Erythroblast (primary cell): ENCODE measurements at regions not wholly inside any gene's neighbourhood (a gene's known extent, or its start where the extent isn't known, plus 50 kb on each side); places are given as distances from the start of the nearest gene placed in this dataset.

Source experiments
- DNase-seq, 2 experiments: peaks; one replicate each; lab custom pipeline; 2025; lab: John Stamatoyannopoulos, UW
- GATA1 ChIP-seq: IDR thresholded peaks from 2 replicates; pipeline ENCODE4 v1.6.1; 2011; ENCODE audit warnings: low read depth, mild to moderate bottlenecking, control low read depth, low read length, moderate library complexity
- POLR2A ChIP-seq: IDR thresholded peaks from 2 replicates; pipeline ENCODE4 v1.6.1; 2011; ENCODE audit warnings: mild to moderate bottlenecking, low read length

- peak in 1 of 2 experiments; percentile 21 for DNase-seq
- TF ChIP-seq POLR2A = no peak
- no peak for TF ChIP-seq GATA1
These were observed 275.1 kb upstream of the RASGEF1B start for GRCh38 chr4:81746773-81747172.

GRCh38 chr4:81746071-81746470 lies 274.4 kb upstream of the RASGEF1B start:
- DNase-seq = no peak
- TF ChIP-seq POLR2A = no peak
- no peak for TF ChIP-seq GATA1

- DNase-seq = no peak
- no peak for TF ChIP-seq GATA1
These were observed 273.3 kb upstream of the RASGEF1B start for GRCh38 chr4:81745050-81745449.

GRCh38 chr4:81743731-81744435 lies 272.2 kb upstream of the RASGEF1B start:
- no peak for DNase-seq
- TF ChIP-seq POLR2A = no peak
- no peak for TF ChIP-seq GATA1

- TF ChIP-seq GATA1 (no peak), POLR2A (no peak)
- DNase-seq = no peak
These were observed 268.8 kb upstream of the RASGEF1B start for GRCh38 chr4:81740487-81740886.

GRCh38 chr4:81738891-81739290 lies 267.2 kb upstream of the RASGEF1B start:
- TF ChIP-seq GATA1 (no peak), POLR2A (no peak)
- no peak for DNase-seq

- TF ChIP-seq GATA1 = no peak
- no peak for TF ChIP-seq POLR2A
- DNase-seq = no peak
These were observed 266.3 kb upstream of the RASGEF1B start for GRCh38 chr4:81737865-81738559.

- no peak for TF ChIP-seq POLR2A
- no peak for TF ChIP-seq GATA1
These were observed 264.6 kb upstream of the RASGEF1B start for GRCh38 chr4:81736324-81736723.

GRCh38 chr4:81732980-81733379 lies 261.3 kb upstream of the RASGEF1B start:
- TF ChIP-seq GATA1 = no peak
- TF ChIP-seq POLR2A = no peak
- DNase-seq = no peak

More at GRCh38 chr4:81736324-81736723, 264.6 kb upstream of the RASGEF1B start:
- DNase-seq = peak in 1 of 2 experiments; percentile 4

GRCh38 chr4:81724925-81725329 lies 253.2 kb upstream of the RASGEF1B start:
- DNase-seq = peak; percentile 84 to 91
- TF ChIP-seq POLR2A (no peak), GATA1 (no peak)

- peak; percentile 6 to 73 for DNase-seq
- TF ChIP-seq GATA1 = no peak
- TF ChIP-seq POLR2A = no peak
These were observed 252.3 kb upstream of the RASGEF1B start for GRCh38 chr4:81723927-81724587.

- DNase-seq = no peak
- TF ChIP-seq GATA1 = no peak
- TF ChIP-seq POLR2A = no peak
These were observed 251.5 kb upstream of the RASGEF1B start for GRCh38 chr4:81723019-81723884.

- TF ChIP-seq POLR2A (no peak), GATA1 (no peak)
- no peak for DNase-seq
These were observed 250.7 kb upstream of the RASGEF1B start for GRCh38 chr4:81722290-81722851.
